ENCODE measurements at regions not wholly inside any gene's neighbourhood (a gene's known extent, or its start where the extent isn't known, plus 50 kb on each side); places are given as distances from the start of the nearest gene placed in this dataset.

DNA sequence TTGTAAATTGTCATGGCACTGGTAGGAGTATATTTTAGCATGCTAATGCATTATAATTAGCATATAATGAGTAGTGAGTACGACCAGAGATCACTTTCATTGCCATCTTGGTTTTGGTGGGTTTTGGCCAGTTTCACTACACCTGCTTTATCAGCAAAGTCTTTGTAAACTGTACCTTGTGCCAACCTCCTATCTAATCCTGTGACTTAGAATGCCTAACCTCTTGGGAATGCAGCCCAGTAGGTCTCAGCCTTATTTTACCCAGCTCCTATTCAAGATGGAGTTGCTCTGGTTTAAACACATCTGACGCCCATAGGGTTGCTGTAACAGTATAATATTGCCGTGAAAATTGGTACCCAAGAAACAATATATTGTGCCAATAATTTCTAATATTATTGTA, 159.4 kb downstream of the MAGEB5 start:
- DNase-seq (ENCODE audit: low spot score) = no peak

DNA sequence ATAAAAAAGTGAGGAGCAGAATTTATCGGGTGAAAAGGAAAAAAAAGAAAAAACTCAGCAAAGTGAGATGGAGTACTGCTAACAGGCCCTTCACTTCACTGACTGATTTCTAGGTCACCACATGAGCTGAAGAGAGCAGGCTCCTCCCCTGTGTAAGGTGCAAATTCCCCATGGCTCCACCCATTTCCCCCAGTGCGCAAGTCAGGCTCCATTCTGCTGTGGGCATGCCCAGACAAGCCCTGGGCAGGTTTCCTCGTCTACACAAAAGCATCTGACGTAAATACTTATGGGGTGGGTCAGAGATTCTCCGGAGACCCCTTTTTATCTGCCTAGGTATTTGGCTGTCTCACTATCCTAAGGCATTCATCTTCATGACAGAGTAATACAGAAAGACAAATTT, 157.9 kb downstream of the MAGEB5 start:
- no peak for DNase-seq (ENCODE audit: low spot score)

DNA sequence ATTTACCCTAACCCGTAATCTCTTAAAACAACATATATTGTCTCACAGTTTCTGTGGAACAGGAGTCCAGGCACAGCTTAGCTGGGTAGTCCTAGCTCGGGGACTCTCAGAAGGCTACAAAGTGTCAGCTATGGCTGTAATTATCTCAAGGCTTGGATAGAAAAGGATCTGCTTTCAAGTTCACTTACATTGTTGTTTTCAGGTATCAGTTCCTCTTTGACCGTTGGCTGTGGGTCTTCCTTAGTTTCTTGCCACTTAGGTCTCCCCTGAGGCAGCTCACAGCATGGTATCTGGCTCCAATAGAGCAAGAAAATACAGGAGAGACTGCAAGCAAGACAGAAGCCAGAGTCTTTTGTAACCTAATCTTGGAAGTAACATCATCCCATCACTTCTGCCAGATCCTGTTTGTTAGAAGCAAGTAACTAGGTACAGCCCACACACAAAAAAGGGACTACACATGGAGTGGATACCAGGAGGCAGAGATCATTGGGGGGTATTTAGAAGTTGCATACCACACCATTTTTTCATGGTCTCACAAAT, 137.0 kb downstream of the MAGEB5 start:
- no peak for DNase-seq (ENCODE audit: low spot score)

DNA sequence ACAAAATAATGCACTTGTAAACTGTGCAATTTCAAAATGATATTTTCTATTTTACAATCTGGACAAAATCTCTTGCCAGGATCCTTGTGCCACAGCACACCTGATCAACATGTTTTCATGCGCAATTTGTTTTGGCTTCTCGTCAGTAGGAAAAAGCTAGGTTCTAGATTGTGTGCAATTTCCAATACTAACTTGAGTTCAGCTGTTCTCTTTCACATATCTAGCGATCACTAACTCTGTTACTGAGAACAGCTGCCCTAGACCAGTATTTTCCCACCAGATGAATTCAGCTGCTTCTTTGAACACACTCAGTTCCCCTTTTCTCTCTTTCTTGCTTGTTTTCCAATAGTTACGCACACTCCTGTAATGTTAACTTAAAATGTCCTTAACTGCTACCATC, 131.2 kb downstream of the MAGEB5 start:
- no peak for DNase-seq (ENCODE audit: low spot score)

DNA sequence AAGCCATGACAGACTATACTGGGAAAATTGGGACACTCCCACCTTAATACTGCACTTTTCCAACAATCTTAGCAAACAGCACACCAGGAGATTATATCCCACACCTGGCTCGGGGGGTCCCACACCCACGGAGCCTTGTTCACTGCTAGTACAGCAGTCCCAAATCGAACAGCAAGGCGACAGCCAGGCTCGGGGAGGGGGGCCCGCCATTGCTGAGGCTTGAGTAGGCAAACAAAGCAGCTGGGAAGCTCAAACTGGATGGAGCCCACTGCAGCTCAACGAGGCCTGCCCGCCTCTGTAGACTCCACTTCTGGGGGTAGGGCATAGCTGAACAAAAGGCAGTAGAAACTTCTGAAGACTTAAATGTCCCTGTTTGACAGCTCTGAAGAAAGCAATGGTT, 118.3 kb downstream of the MAGEB5 start:
- no peak for DNase-seq (ENCODE audit: low spot score)

DNA sequence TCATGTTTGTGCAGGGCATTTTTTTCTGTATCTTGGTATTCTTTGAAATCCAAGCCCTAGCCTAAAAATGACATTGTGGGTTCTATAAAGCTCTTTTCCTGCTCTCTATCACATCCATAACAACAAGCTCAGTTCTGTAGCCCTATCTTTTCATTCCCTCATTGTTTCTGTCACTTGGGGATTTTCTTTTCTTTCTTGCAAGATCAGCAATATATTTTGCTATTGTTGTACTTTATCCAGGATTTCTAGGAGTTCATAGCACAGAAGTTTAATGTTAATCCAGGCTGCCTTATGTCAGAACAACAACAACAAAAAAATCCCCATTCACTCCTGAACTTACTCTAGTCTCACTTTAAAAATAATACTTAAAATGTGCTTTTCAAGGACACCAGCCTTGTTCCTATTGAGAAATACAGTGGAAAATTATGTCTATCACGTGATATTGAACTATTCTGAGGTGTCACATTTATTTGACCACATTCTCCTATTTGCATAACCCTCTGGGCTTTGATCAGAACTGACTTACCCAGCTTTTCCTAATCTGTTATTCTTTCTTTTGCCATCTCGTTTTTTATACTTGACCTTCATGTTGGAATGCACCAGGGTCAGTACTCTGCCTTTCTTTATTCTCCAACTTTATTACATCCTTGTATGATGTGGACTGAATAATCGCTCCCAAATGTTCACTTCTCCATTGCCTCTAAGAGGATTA, 112.8 kb downstream of the MAGEB5 start:
- no peak for DNase-seq (ENCODE audit: low spot score)

DNA sequence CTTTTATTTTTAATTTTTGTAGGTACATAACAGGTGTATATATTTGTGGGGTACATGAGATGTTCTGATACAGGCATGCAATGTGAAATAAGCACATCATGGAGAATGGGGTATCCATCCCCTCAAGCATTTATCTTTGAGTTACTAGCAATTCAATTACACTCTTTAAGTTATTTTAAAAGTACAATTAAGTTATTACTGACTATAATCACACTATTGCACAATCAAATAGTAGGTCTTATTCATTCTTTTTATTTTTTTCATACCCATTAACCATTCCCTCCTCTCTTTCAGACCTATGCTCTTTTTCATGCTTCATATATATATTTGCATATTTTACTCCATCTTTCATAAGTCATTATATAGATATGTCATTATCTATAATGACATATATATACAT, 93.3 kb downstream of the MAGEB5 start:
- no peak for DNase-seq (ENCODE audit: low spot score)

DNA sequence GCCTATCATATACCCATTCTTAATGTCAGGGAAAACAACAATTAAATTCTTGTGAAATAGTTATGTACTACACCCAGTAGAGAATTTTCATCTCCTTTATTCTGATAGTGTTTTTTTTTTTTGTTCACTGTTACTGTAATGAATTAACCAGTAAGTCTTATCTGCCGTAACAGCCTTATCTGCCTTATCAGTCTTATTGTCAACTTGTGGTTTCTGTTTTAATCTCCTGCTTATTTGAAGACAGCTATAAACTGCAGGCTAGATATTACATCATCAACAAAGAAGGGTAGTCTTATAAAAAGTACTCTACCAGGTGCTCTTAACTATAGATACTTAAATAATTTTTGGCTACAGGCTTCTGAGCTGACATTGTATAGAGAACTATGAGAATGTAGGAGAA, 79.5 kb downstream of the MAGEB5 start:
- no peak for DNase-seq (ENCODE audit: low spot score)

DNA sequence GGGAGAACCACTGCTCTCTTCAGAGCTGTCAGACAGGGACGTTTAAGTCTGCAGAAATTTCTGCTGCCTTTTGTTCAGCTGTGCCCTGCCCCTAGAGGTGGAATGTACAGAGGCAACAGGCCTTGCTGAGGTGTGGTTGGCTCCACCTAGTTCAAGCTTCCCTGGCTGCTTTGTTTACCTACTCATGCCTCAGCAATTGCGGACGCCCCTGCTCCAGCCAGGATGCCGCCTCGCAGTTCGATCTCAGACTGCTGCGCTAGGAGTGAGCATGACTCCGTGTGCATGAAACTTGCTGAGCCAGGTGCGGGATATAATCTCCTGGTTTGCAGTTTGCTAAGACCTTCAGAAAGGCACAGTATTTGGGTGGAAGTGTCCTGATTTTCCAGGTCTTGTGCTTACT, 70.9 kb downstream of the MAGEB5 start:
- DNase-seq (ENCODE audit: low spot score) = no peak
